ENCODE measurements at regions not wholly inside any gene's neighbourhood (a gene's known extent, or its start where the extent isn't known, plus 50 kb on each side); places are given as distances from the start of the nearest gene placed in this dataset.
"Not testable (repeated sequence)": the region's sequence is repeated elsewhere in the genome, so short reads cannot be mapped to it uniquely, and the experiment has no call there.

DNA sequence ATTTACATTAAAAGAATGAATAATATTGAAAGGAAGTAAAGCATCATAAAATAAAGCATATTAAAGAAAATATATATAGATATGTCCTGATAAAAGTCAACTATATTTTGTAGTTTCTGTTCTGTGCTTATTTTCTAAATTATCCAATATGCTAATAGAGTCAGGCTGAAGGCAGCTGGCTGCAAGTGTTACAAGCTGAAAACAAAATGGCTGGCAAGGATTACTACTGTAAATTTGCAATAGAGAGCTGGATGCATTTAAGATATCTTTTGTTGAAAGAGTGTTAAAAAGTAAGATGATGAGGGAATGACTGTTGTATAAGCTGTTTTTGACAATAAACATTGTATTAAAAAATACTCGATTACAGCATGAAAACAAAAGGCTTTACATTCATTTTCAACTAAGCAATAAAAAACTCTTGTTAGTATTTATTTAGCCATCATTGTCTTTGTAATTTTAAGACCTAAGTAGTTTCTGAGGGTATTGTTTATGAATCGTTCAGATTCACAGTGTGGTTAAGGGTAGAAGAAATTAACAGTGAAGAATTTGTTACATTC, 76.3 kb downstream of the TANC2 start:
- TF ChIP-seq, protein P1, sequence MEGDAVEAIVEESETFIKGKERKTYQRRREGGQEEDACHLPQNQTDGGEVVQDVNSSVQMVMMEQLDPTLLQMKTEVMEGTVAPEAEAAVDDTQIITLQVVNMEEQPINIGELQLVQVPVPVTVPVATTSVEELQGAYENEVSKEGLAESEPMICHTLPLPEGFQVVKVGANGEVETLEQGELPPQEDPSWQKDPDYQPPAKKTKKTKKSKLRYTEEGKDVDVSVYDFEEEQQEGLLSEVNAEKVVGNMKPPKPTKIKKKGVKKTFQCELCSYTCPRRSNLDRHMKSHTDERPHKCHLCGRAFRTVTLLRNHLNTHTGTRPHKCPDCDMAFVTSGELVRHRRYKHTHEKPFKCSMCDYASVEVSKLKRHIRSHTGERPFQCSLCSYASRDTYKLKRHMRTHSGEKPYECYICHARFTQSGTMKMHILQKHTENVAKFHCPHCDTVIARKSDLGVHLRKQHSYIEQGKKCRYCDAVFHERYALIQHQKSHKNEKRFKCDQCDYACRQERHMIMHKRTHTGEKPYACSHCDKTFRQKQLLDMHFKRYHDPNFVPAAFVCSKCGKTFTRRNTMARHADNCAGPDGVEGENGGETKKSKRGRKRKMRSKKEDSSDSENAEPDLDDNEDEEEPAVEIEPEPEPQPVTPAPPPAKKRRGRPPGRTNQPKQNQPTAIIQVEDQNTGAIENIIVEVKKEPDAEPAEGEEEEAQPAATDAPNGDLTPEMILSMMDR (IDR thresholded peaks at IDR 0.05; ENCODE audit: insufficient read depth, low read depth, low read length) = no peak
- Histone ChIP-seq H3K4me3 (ENCODE audit: low read depth, low read length) (no peak overlapping the region), H3K36me3 (ENCODE audit: control insufficient read depth, insufficient read depth, low read length) (no peaks in the 10 kb centered on the region), H3K27me3 (ENCODE audit: control insufficient read depth, insufficient read depth, low read length) (no peaks in the 10 kb centered on the region)
- no peak for DNase-seq (ENCODE audit: low read depth)
- ChIA-PET POLR2A (no interaction called here), CTCF (no interaction called here)

DNA sequence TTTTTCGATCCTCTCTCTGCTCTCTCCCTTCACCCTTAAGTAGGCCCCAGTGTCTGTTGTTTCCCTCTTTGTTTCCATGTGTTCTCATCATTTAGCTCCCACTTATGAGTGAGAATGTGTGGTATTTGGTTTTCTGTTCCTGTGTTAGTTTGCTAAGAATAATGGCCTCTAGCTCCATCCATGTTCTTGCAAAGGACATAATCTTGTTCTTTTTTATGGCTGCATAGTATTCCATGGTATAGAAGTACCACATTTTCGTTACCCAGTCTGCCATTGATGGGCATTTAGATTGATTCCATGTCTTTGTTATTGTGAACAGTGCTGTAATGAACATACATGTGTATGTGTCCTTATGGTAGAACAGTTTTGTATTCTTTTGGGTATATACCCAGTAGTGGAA, 91.5 kb downstream of the TANC2 start:
- POLR2A ChIA-PET; H3K36me3 ChIP-seq (ENCODE audit: control insufficient read depth, insufficient read depth, low read length); DNase-seq (ENCODE audit: low read depth); H3K4me3 ChIP-seq (ENCODE audit: low read depth, low read length); H3K27me3 ChIP-seq (ENCODE audit: control insufficient read depth, insufficient read depth, low read length); CTCF ChIA-PET: not testable (repeated sequence)

DNA sequence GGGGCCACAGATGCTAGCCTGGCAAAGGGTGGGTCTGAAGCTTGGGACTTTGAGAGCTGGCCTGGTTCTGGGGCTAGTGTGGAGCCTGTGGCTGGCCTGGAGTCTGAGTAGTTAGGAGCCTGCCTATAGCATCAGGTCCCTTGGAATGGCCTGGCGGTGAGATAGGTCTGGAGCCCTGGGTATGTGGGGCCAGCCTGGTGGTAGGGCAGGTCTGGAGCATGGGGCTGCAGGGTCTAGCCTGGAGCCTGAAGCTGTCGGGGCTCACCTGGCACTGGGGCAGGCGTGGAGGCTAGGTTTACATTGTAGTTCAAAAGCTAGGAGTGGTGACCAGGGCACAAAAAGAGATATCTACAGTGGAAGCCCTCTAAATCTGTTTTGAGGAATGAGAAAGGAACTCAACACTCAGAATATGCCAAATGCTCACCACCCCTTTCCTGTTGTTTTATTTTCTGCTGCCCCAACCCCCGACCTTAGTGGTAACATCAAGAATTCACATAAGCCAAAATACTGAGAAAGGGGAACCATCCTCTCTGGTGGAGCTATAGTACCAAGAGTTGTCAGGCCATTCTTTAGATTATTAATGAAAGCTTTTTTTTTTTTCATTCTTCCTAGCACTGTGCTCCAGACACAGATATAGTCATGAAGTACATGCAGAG, 100.3 kb downstream of the TANC2 start:
- POLR2A ChIA-PET = no interaction called here
- no peak for DNase-seq (ENCODE audit: low read depth)
- H3K36me3 ChIP-seq (ENCODE audit: control insufficient read depth, insufficient read depth, low read length) = peaks cover 2% of the 10 kb centered on the region; the same call in 1 of the 2 replicates
- TF ChIP-seq, protein P1 (IDR thresholded peaks at IDR 0.05; ENCODE audit: insufficient read depth, low read depth, low read length) = no peak
- CTCF ChIA-PET = interaction anchor here (0.5 to 0.6 kb wide), 3 partner anchors 206 to 797 kb away, joined by 3 to 4 read pairs (median 3); no protein-coding TSS in a partner anchor
- H3K4me3 ChIP-seq (ENCODE audit: low read depth, low read length) = no peak overlapping the region
- H3K27me3 ChIP-seq (ENCODE audit: control insufficient read depth, insufficient read depth, low read length) = no peaks in the 10 kb centered on the region

DNA sequence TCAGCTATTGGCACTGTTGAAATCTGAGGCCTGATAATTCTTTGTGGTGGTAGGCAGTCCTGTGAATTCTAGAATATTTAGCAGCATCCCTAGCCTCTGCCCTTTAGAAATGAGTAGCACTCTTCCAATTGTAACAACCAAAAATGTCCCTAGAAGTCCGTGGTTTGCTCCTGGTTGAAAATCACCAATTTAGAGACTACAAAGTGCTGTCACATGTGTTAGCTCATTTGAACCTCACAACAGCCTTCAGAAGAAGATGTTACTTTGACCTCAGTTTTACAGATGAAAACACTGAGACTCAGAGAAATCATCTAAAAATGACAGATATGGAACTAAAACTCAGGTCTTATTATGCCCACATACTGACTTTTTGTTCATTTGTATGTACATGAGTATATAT, 103.2 kb downstream of the TANC2 start:
- ChIA-PET CTCF (interaction anchor here (0.6 kb wide), 1 partner anchor 196 kb away, joined by 3 read pairs; no protein-coding TSS in a partner anchor), POLR2A (no interaction called here)
- TF ChIP-seq, protein P1 (IDR thresholded peaks at IDR 0.05; ENCODE audit: insufficient read depth, low read depth, low read length) = no peak
- DNase-seq (ENCODE audit: low read depth) = no peak
- H3K27me3 ChIP-seq (ENCODE audit: control insufficient read depth, insufficient read depth, low read length) = no peaks in the 10 kb centered on the region
- H3K36me3 ChIP-seq (ENCODE audit: control insufficient read depth, insufficient read depth, low read length) = peaks cover 2% of the 10 kb centered on the region; the same call in 1 of the 2 replicates
- H3K4me3 ChIP-seq (ENCODE audit: low read depth, low read length) = no peak overlapping the region

DNA sequence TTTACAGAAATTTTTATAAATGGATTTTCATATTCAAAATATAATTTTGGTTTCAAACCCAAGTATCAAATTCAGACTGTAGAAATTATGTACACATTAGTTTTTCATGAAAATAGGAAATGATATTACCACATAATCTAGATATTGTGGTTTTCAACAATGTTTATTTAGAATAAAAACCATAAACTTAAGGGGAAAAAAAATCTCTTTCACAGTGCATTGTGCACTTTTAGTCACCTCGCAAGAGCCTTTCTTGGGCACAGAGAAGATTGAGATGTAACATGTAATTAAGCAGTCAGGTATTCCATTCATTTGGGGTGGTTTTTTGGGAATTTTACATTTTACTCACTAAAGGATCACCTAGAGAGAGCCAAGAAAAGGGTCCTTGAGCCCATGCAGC, 104.0 kb downstream of the TANC2 start:
- ChIA-PET CTCF (no interaction called here), POLR2A (no interaction called here)
- H3K27me3 ChIP-seq (ENCODE audit: control insufficient read depth, insufficient read depth, low read length) = no peaks in the 10 kb centered on the region
- H3K4me3 ChIP-seq (ENCODE audit: low read depth, low read length) = no peak overlapping the region
- no peak for DNase-seq (ENCODE audit: low read depth)
- H3K36me3 ChIP-seq (ENCODE audit: control insufficient read depth, insufficient read depth, low read length) = peaks cover 2% of the 10 kb centered on the region; the same call in 1 of the 2 replicates
- TF ChIP-seq, protein P1 (IDR thresholded peaks at IDR 0.05; ENCODE audit: insufficient read depth, low read depth, low read length) = no peak

DNA sequence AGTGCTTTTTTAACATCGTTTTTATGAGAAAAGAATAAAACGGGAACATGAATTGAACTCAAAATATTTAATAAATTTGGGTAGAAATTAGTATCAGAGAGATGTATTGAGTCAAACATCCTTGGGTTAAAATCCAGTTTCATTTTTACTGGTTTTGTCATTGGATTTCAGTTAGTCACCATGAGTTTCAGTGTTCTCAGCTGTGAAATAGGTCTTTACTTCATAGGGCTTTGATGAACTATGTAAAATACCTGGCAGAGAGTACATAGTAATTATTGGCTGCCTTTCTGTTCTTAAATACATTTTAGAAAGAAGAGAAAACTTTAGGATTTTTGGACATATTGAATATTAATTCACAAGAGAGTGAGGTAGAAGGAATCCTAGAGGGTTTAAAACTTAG, 105.8 kb downstream of the TANC2 start:
- ChIA-PET CTCF (no interaction called here), POLR2A (no interaction called here)
- TF ChIP-seq, protein P1 (IDR thresholded peaks at IDR 0.05; ENCODE audit: insufficient read depth, low read depth, low read length) = no peak
- H3K4me3 ChIP-seq (ENCODE audit: low read depth, low read length) = no peak overlapping the region
- H3K27me3 ChIP-seq (ENCODE audit: control insufficient read depth, insufficient read depth, low read length) = no peaks in the 10 kb centered on the region
- no peak for DNase-seq (ENCODE audit: low read depth)
- no peaks in the 10 kb centered on the region for H3K36me3 ChIP-seq (ENCODE audit: control insufficient read depth, insufficient read depth, low read length)

Data from BJ (cell line).